ENCODE measurements at regions not wholly inside any gene's neighbourhood (a gene's known extent, or its start where the extent isn't known, plus 50 kb on each side); places are given as distances from the start of the nearest gene placed in this dataset.
"Not testable (repeated sequence)": the region's sequence is repeated elsewhere in the genome, so short reads cannot be mapped to it uniquely, and the experiment has no call there.

- no peak overlapping the region for H3K4me3 ChIP-seq (ENCODE audit: low read depth, low read length)
- TF ChIP-seq CTCF (IDR thresholded peaks at IDR 0.05; ENCODE audit: low read depth, low read length, missing control alignments), result no peak
- in situ Hi-C loops (cut with HindIII; ENCODE audit: low sequenced_read_pairs), result no loop called here
- DNase-seq (ENCODE audit: low read depth), result no peak
Observed at GRCh38 chr9:124164811-124165210, 92.9 kb upstream of the NEK6 start.

GRCh38 chr9:124174433-124174832, 83.3 kb upstream of the NEK6 start:
- TF ChIP-seq CTCF (IDR thresholded peaks at IDR 0.05; ENCODE audit: low read depth, low read length, missing control alignments), result no peak
- DNase-seq (ENCODE audit: low read depth), result no peak
- in situ Hi-C loops (cut with HindIII; ENCODE audit: low sequenced_read_pairs), result no loop called here
- no peak overlapping the region for H3K4me3 ChIP-seq (ENCODE audit: low read depth, low read length)

GRCh38 chr9:124177522-124177921, 80.2 kb upstream of the NEK6 start:
- in situ Hi-C loops (cut with HindIII; ENCODE audit: low sequenced_read_pairs); H3K4me3 ChIP-seq (ENCODE audit: low read depth, low read length); DNase-seq (ENCODE audit: low read depth): not testable (repeated sequence)

GRCh38 chr9:124179196-124180071, 78.3 kb upstream of the NEK6 start:
- TF ChIP-seq CTCF (IDR thresholded peaks at IDR 0.05; ENCODE audit: low read depth, low read length, missing control alignments), result no peak
- DNase-seq (ENCODE audit: low read depth), result no peak
- H3K4me3 ChIP-seq (ENCODE audit: low read depth, low read length), result no peak overlapping the region
- in situ Hi-C loops (cut with HindIII; ENCODE audit: low sequenced_read_pairs), result no loop called here

GRCh38 chr9:124180557-124180956, 77.2 kb upstream of the NEK6 start:
- in situ Hi-C loops (cut with HindIII; ENCODE audit: low sequenced_read_pairs), result no loop called here

GRCh38 chr9:124182741-124183140, 75.0 kb upstream of the NEK6 start:
- no peak for DNase-seq (ENCODE audit: low read depth)
- no peak overlapping the region for H3K4me3 ChIP-seq (ENCODE audit: low read depth, low read length)
- TF ChIP-seq CTCF (IDR thresholded peaks at IDR 0.05; ENCODE audit: low read depth, low read length, missing control alignments), result no peak
- in situ Hi-C loops (cut with HindIII; ENCODE audit: low sequenced_read_pairs), result no loop called here

More at GRCh38 chr9:124180557-124180956, 77.2 kb upstream of the NEK6 start:
- no peak for TF ChIP-seq CTCF (IDR thresholded peaks at IDR 0.05; ENCODE audit: low read depth, low read length, missing control alignments)
- peak; percentile 6 for DNase-seq (ENCODE audit: low read depth)
- H3K4me3 ChIP-seq (ENCODE audit: low read depth, low read length), result no peak overlapping the region

GRCh38 chr9:124183772-124184171, 74.0 kb upstream of the NEK6 start:
- no peak for TF ChIP-seq CTCF (IDR thresholded peaks at IDR 0.05; ENCODE audit: low read depth, low read length, missing control alignments)
- DNase-seq (ENCODE audit: low read depth), result no peak

More at GRCh38 chr9:124183772-124184171, 74.0 kb upstream of the NEK6 start:
- H3K4me3 ChIP-seq (ENCODE audit: low read depth, low read length), result no peak overlapping the region
- in situ Hi-C loops (cut with HindIII; ENCODE audit: low sequenced_read_pairs), result no loop called here

Data from astrocyte of the cerebellum (primary cell).